ENCODE measurements at regions not wholly inside any gene's neighbourhood (a gene's known extent, or its start where the extent isn't known, plus 50 kb on each side); places are given as distances from the start of the nearest gene placed in this dataset.

- in situ Hi-C loops (cut with MboI): no loop called here
- Histone ChIP-seq H3K9me3 (replicated peaks; ENCODE audit: control insufficient read depth, insufficient read depth, low read depth, low read length) (no peaks in the 10 kb centered on the region), H3K27ac (ENCODE audit: extremely low read depth, low read depth, low read length) (no peak overlapping the region), H3K9ac (ENCODE audit: insufficient read depth in 1 of 2, low read depth in 2 of 2, low read length in 2 of 2) (no peak overlapping the region), H4K20me1 (replicated peaks; ENCODE audit: control insufficient read depth, insufficient read depth, low read length) (no peaks in the 10 kb centered on the region), H3K79me2 (ENCODE audit: control insufficient read depth, insufficient read depth, low read length) (no peaks in the 10 kb centered on the region), H3K4me3 (no peak overlapping the region), H3K27me3 (ENCODE audit: control insufficient read depth in 2 of 2, insufficient read depth in 2 of 2, low read length in 2 of 2) (no peaks in the 10 kb centered on the region), H2AFZ (ENCODE audit: low read depth, low read length) (no peak overlapping the region), H3K4me2 (ENCODE audit: insufficient read depth, low read length) (no peak overlapping the region), H3K4me1 (replicated peaks in 1 of 2; ENCODE audit: control insufficient read depth in 2 of 2, insufficient read depth in 2 of 2, low read length in 2 of 2) (no peaks in the 10 kb centered on the region), H3K36me3 (ENCODE audit: control insufficient read depth, insufficient read depth, low read length) (no peaks in the 10 kb centered on the region), H3K9me1 (ENCODE audit: control insufficient read depth, insufficient read depth, low read length) (no peaks in the 10 kb centered on the region)
- no peak for ATAC-seq
- intact Hi-C loops (cut with micrococcal nuclease): no loop called here
- POLR2A ChIA-PET: no interaction called here
- 3% methylated on average over 7 of the region's 7 CpGs for WGBS (ENCODE audit: insufficient coverage, low coverage, missing lambda C conversion rate)
- TF ChIP-seq SIRT6 (IDR thresholded peaks at IDR 0.05; ENCODE audit: low read depth, low read length) (no peak), ARID4B (CRISPR knock-in tag; IDR thresholded peaks at IDR 0.05) (no peak), OTX1 (CRISPR knock-in tag; IDR thresholded peaks at IDR 0.05) (no peak), BMI1 (IDR thresholded peaks at IDR 0.05; ENCODE audit: low read length) (no peak), ZSCAN29 (IDR thresholded peaks at IDR 0.05) (no peak), FOXJ3 (CRISPR knock-in tag; IDR thresholded peaks at IDR 0.05) (no peak), HDAC2 (IDR thresholded peaks at IDR 0.05) (no peak), CHD1 (IDR thresholded peaks at IDR 0.05; ENCODE audit: low read length) (no peak)
- TF ChIP-seq, protein P1, sequence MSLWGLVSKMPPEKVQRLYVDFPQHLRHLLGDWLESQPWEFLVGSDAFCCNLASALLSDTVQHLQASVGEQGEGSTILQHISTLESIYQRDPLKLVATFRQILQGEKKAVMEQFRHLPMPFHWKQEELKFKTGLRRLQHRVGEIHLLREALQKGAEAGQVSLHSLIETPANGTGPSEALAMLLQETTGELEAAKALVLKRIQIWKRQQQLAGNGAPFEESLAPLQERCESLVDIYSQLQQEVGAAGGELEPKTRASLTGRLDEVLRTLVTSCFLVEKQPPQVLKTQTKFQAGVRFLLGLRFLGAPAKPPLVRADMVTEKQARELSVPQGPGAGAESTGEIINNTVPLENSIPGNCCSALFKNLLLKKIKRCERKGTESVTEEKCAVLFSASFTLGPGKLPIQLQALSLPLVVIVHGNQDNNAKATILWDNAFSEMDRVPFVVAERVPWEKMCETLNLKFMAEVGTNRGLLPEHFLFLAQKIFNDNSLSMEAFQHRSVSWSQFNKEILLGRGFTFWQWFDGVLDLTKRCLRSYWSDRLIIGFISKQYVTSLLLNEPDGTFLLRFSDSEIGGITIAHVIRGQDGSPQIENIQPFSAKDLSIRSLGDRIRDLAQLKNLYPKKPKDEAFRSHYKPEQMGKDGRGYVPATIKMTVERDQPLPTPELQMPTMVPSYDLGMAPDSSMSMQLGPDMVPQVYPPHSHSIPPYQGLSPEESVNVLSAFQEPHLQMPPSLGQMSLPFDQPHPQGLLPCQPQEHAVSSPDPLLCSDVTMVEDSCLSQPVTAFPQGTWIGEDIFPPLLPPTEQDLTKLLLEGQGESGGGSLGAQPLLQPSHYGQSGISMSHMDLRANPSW (CRISPR knock-in tag; IDR thresholded peaks at IDR 0.05): no peak
- BruUV-seq (replicated peaks): no TSS peak
- CTCF ChIA-PET (ENCODE audit: low intra/inter-chr PET ratio): no interaction called here
- DNase-seq (ENCODE audit: extremely low read depth in 1 of 4, low spot score in 3 of 4): no peak
- FAIRE-seq: no peak
Measured at GRCh38 chr9:79829566-79830302, 258.0 kb downstream of the TLE4 start.
